ENCODE measurements at regions not wholly inside any gene's neighbourhood (a gene's known extent, or its start where the extent isn't known, plus 50 kb on each side); places are given as distances from the start of the nearest gene placed in this dataset.

- Histone ChIP-seq H3K4me3 (no peak overlapping the region), H3K27ac (no peak overlapping the region), H3K9me3 (no peaks in the 10 kb centered on the region), H3K36me3 (no peaks in the 10 kb centered on the region), H3K4me1 (peaks cover 4 to 25% (median 12%) of the 10 kb centered on the region in 12 donors), H3K27me3 (no peaks in the 10 kb centered on the region)
- TF ChIP-seq POLR2A (IDR thresholded peaks at IDR 0.05) (no peak), CTCF (IDR thresholded peaks at IDR 0.05) (no peak)
- intact Hi-C loops (cut with DNase I), result loop anchor here in 2 of 10 donors (10.0 kb wide), 1 partner anchor 142 kb away; no protein-coding TSS in a partner anchor
- peak in 1 of 5 donors; percentile 8 for DNase-seq
- WGBS, 4 donors, result 77 to 90% (median 87%) methylated on average over 2 of the region's 2 CpGs
- no peak for ATAC-seq
Measured at GRCh38 chr1:60622486-60622885, 459.9 kb upstream of the NFIA start.

GRCh38 chr1:60621368-60621851 lies 461.0 kb upstream of the NFIA start:
- peak overlapping the region in 1 of 12 donors; percentile 6 for H3K4me3 ChIP-seq
- H3K27ac ChIP-seq, result no peak overlapping the region
- WGBS, 4 donors, result 36 to 45% (median 43%) methylated on average over 10 of the region's 10 CpGs
- H3K36me3 ChIP-seq, result no peaks in the 10 kb centered on the region
- ATAC-seq (peak in 2 of 4 donors; percentile 36 to 58), DNase-seq (peak in 1 of 5 donors; percentile 16)
- H3K27me3 ChIP-seq, result no peaks in the 10 kb centered on the region
- TF ChIP-seq CTCF (IDR thresholded peaks at IDR 0.05) (no peak), POLR2A (IDR thresholded peaks at IDR 0.05) (no peak)
- no peaks in the 10 kb centered on the region for H3K9me3 ChIP-seq
- H3K4me1 ChIP-seq, result peaks cover 4 to 25% (median 12%) of the 10 kb centered on the region in 12 donors
- intact Hi-C loops (cut with DNase I), result loop anchor here in 2 of 10 donors (10.0 kb wide), 1 partner anchor 143 kb away; no protein-coding TSS in a partner anchor

GRCh38 chr1:60620087-60620486 lies 462.3 kb upstream of the NFIA start:
- intact Hi-C loops (cut with DNase I), result loop anchor here in 2 of 10 donors (10.0 kb wide), 1 partner anchor 145 kb away; no protein-coding TSS in a partner anchor
- ATAC-seq, result peak; percentile 38 to 81 (median 59)
- H3K36me3 ChIP-seq, result no peaks in the 10 kb centered on the region

More at GRCh38 chr1:60620087-60620486, 462.3 kb upstream of the NFIA start:
- Histone ChIP-seq H3K9me3 (no peaks in the 10 kb centered on the region), H3K4me3 (no peak overlapping the region), H3K27ac (peak overlapping the region in 6 of 12 donors; percentile 11 to 60 (median 44)), H3K4me1 (peaks cover 4 to 25% (median 12%) of the 10 kb centered on the region in 12 donors), H3K27me3 (no peaks in the 10 kb centered on the region)
- WGBS, 4 donors, result 42 to 53% (median 48%) methylated on average over 7 of the region's 7 CpGs
- no peak for TF ChIP-seq CTCF (IDR thresholded peaks at IDR 0.05)
- TF ChIP-seq POLR2A (IDR thresholded peaks at IDR 0.05), result no peak
- peak in 1 of 5 donors; percentile 29 for DNase-seq
